Liver (tissue), 8 donors: ENCODE measurements at regions not wholly inside any gene's neighbourhood (a gene's known extent, or its start where the extent isn't known, plus 50 kb on each side); places are given as distances from the start of the nearest gene placed in this dataset.

Source experiments
- DNase-seq: peaks from one replicate; pipeline ENCODE4 v3.0.0-alpha.2; 2017; ENCODE audit warnings: low spot score
- H3K27ac ChIP-seq, 2 donors: one replicate each; pipeline ENCODE4 v1.7.0; 2013; ENCODE audit warnings: inconsistent platforms in 2 of 2, low read length in 2 of 2, control low read depth in 1 of 2, low read depth in 1 of 2, mild to moderate bottlenecking in 1 of 2
- H3K27me3 ChIP-seq, 4 donors: one replicate each; pipeline versions ENCODE4 v1.6.1 to v1.7.0; 2013; ENCODE audit warnings: low read length in 3 of 4, inconsistent platforms in 1 of 4, mild to moderate bottlenecking in 1 of 4, moderate library complexity in 1 of 4; ENCODE audit not compliant: control insufficient read depth in 4 of 4, insufficient read depth in 4 of 4
- H3K36me3 ChIP-seq, 4 donors: one replicate each; pipeline versions ENCODE4 v1.6.1 to v1.7.0; 2013; ENCODE audit warnings: low read length in 3 of 4, mild to moderate bottlenecking in 3 of 4, low read depth in 1 of 4, moderate library complexity in 1 of 4; ENCODE audit not compliant: control insufficient read depth in 4 of 4, insufficient read depth in 3 of 4
- H3K4me1 ChIP-seq, 4 donors: one replicate each; pipeline versions ENCODE4 v1.6.1 to v1.7.0; 2013; ENCODE audit warnings: low read length in 3 of 4, mild to moderate bottlenecking in 3 of 4, moderate library complexity in 1 of 4; ENCODE audit not compliant: control insufficient read depth in 4 of 4, insufficient read depth in 4 of 4
- H3K4me3 ChIP-seq, 3 donors: one replicate each; pipeline versions ENCODE4 v1.6.1 to v1.7.0; 2013; ENCODE audit warnings: low read length in 3 of 3, control low read depth in 1 of 3, low read depth in 1 of 3, mild to moderate bottlenecking in 1 of 3
- H3K9ac ChIP-seq, 2 donors: one replicate each; pipeline ENCODE4 v1.7.0; 2013; ENCODE audit warnings: low read length in 2 of 2, mild to moderate bottlenecking in 2 of 2, moderate library complexity in 2 of 2, control low read depth in 1 of 2, low read depth in 1 of 2
- H3K9me3 ChIP-seq, 4 donors: one replicate each; pipeline versions ENCODE4 v1.6.1 to v1.7.0; 2013; ENCODE audit warnings: low read length in 3 of 4; ENCODE audit not compliant: control insufficient read depth in 4 of 4
- EGR1 ChIP-seq, 2 donors: IDR thresholded peaks; 2 replicates each; pipeline ENCODE4 v1.6.1; 2016 to 2018; ENCODE audit warnings: antibody characterized with exemption in 2 of 2, low read depth in 2 of 2
- FOXA1 ChIP-seq: IDR thresholded peaks from 2 replicates; pipeline ENCODE4 v1.6.1; 2016; ENCODE audit warnings: antibody characterized with exemption
- FOXA2 ChIP-seq: IDR thresholded peaks from 2 replicates; pipeline ENCODE4 v1.6.1; 2016; ENCODE audit warnings: antibody characterized with exemption
- GABPA ChIP-seq, 2 donors: IDR thresholded peaks in 1 of 2; conservative IDR thresholded peaks in 1 of 2; 2 replicates each; pipeline ENCODE4 v1.6.1; 2016; ENCODE audit warnings: antibody characterized with exemption in 2 of 2, mild to moderate bottlenecking in 1 of 2, moderate library complexity in 1 of 2
- HNF4A ChIP-seq, 2 donors: conservative IDR thresholded peaks; 2 replicates each; pipeline ENCODE4 v1.6.1; 2016; ENCODE audit warnings: antibody characterized with exemption in 2 of 2, mild to moderate bottlenecking in 2 of 2
- HNF4G ChIP-seq: IDR thresholded peaks from 2 replicates; pipeline ENCODE4 v1.6.1; 2016; ENCODE audit warnings: antibody characterized with exemption
- JUND ChIP-seq, 2 donors: IDR thresholded peaks; 2 replicates each; pipeline ENCODE4 v1.6.1; 2016; ENCODE audit warnings: antibody characterized with exemption in 2 of 2
- NR2F2 ChIP-seq: IDR thresholded peaks from 2 replicates; pipeline ENCODE4 v1.6.1; 2016; ENCODE audit warnings: antibody characterized with exemption
- RAD21 ChIP-seq, 2 donors: IDR thresholded peaks; 2 replicates each; pipeline ENCODE4 v1.6.1; 2016; ENCODE audit warnings: antibody characterized with exemption in 2 of 2, mild to moderate bottlenecking in 2 of 2
- RXRA ChIP-seq, 2 donors: IDR thresholded peaks; 2 replicates each; pipeline ENCODE4 v1.6.1; 2017 to 2018; ENCODE audit warnings: antibody characterized with exemption in 2 of 2, mild to moderate bottlenecking in 1 of 2
- SP1 ChIP-seq: IDR thresholded peaks from 2 replicates; pipeline ENCODE4 v1.6.1; 2018; ENCODE audit warnings: antibody characterized with exemption, mild to moderate bottlenecking
- TAF1 ChIP-seq: conservative IDR thresholded peaks from 2 replicates; pipeline ENCODE4 v1.6.1; 2016; ENCODE audit warnings: antibody characterized with exemption, mild to moderate bottlenecking
- YY1 ChIP-seq: IDR thresholded peaks from 2 replicates; pipeline ENCODE4 v1.6.1; 2016; ENCODE audit warnings: antibody characterized with exemption, mild to moderate bottlenecking
- WGBS: extraction: QIAGEN DNeasy Blood & Tissue Kit; methylation state at CpG from one replicate; pipeline ENCODE4 v1.1.7; 2013; 5-methylcytosine and 5-hydroxymethylcytosine counted together
- TF ChIP-seq, protein P1 (sequence below): fragments of 150-350 bp; IDR thresholded peaks from 2 replicates; pipeline ENCODE4 v1.5.1; 2017; ENCODE audit warnings: improper control_type of control experiment, low read depth, low read length; ENCODE audit not compliant: missing input control
- TF ChIP-seq, protein P2 (sequence below): IDR thresholded peaks from 2 replicates; pipeline ENCODE4 v1.6.1; 2016; ENCODE audit warnings: antibody characterized with exemption
- TF ChIP-seq, protein P3 (sequence below): IDR thresholded peaks from 2 replicates; pipeline ENCODE4 v1.6.1; 2016; ENCODE audit warnings: antibody characterized with exemption
- TF ChIP-seq, protein P4 (sequence below): IDR thresholded peaks from 2 replicates; pipeline ENCODE4 v1.6.1; 2016; ENCODE audit warnings: antibody characterized with exemption
- TF ChIP-seq, protein P5 (sequence below): IDR thresholded peaks from 2 replicates; pipeline ENCODE4 v1.6.1; 2016; ENCODE audit warnings: antibody characterized with exemption, mild to moderate bottlenecking
- donor health status: healthy.
- donor health status: healthy.
- donor health status: healthy.
- donor health status: healthy.
- donor health status: healthy.

DNA sequence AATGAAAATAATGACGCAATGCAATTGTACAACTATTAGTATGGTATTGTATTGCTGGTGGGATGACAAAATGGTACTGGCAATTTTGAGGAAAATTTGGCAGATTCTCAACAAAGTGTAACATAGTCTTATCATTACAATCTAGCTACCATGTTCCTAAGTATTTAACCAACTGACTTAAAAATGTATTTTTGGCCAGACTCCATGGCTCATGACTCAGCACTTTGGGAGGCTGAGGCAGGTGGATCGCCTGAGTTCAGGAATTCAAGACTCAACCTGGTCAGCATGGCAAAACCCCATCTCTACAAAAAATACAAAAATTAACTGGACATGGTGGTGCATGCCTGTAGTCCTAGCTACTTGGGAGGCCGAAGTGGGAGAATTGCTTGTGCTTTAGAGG, 1409.5 kb downstream of the AACS start:
- no peaks in the 10 kb centered on the region for H3K27me3 ChIP-seq
- H3K4me1 ChIP-seq = no peaks in the 10 kb centered on the region
- WGBS = 94% methylated on average over 3 of the region's 3 CpGs
- H3K36me3 ChIP-seq = no peaks in the 10 kb centered on the region
- TF ChIP-seq YY1 = no peak
- TF ChIP-seq, protein P1, sequence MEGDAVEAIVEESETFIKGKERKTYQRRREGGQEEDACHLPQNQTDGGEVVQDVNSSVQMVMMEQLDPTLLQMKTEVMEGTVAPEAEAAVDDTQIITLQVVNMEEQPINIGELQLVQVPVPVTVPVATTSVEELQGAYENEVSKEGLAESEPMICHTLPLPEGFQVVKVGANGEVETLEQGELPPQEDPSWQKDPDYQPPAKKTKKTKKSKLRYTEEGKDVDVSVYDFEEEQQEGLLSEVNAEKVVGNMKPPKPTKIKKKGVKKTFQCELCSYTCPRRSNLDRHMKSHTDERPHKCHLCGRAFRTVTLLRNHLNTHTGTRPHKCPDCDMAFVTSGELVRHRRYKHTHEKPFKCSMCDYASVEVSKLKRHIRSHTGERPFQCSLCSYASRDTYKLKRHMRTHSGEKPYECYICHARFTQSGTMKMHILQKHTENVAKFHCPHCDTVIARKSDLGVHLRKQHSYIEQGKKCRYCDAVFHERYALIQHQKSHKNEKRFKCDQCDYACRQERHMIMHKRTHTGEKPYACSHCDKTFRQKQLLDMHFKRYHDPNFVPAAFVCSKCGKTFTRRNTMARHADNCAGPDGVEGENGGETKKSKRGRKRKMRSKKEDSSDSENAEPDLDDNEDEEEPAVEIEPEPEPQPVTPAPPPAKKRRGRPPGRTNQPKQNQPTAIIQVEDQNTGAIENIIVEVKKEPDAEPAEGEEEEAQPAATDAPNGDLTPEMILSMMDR = no peak
- no peak for TF ChIP-seq JUND (IDR thresholded peaks at IDR 0.05)
- no peak for TF ChIP-seq NR2F2
- TF ChIP-seq EGR1 (IDR thresholded peaks at IDR 0.05; ENCODE audit: low read depth in 2 of 2) = no peak
- TF ChIP-seq RXRA (IDR thresholded peaks at IDR 0.05) = no peak
- TF ChIP-seq HNF4G = no peak
- no peak overlapping the region for H3K4me3 ChIP-seq
- no peak for DNase-seq
- no peak overlapping the region for H3K9ac ChIP-seq
- no peak overlapping the region for H3K27ac ChIP-seq
- peaks cover 0 to 8% (median 0%) of the 10 kb centered on the region in 4 donors for H3K9me3 ChIP-seq

DNA sequence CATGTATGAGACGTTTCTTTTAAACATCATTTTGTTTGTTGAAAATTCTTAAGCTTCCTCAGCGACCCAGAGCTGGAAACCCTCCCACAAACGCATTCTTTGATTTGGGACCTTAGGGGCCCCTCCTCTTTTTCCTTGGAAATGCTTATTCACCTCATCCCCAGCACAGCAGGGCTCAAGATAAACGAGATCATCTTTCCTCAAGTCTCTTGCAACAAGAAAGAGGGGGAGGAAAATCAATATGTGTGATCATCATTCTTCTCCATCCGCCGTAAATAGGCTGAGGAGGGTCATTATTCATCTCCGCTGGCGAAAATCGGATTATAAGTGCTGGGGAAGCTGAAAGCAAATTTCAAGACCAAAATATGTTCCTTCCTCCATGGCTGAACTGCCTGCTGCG, 1415.2 kb downstream of the AACS start:
- DNase-seq = no peak
- H3K27ac ChIP-seq = no peak overlapping the region

More for the DNA sequence above, 1415.2 kb downstream of the AACS start:
- H3K4me3 ChIP-seq = no peak overlapping the region
- H3K9me3 ChIP-seq = peaks cover 0 to 6% (median 1%) of the 10 kb centered on the region in 4 donors
- no peak overlapping the region for H3K9ac ChIP-seq
- 58% methylated on average over 10 of the region's 10 CpGs for WGBS
- no peaks in the 10 kb centered on the region for H3K36me3 ChIP-seq
- no peaks in the 10 kb centered on the region for H3K27me3 ChIP-seq
- TF ChIP-seq, protein P2, sequence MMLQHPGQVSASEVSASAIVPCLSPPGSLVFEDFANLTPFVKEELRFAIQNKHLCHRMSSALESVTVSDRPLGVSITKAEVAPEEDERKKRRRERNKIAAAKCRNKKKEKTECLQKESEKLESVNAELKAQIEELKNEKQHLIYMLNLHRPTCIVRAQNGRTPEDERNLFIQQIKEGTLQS = no peak
- TF ChIP-seq HNF4A (conservative IDR thresholded peaks at IDR 0.05) (no peak), JUND (IDR thresholded peaks at IDR 0.05) (no peak), TAF1 (no peak), HNF4G (no peak), SP1 (no peak), RXRA (IDR thresholded peaks at IDR 0.05) (no peak), FOXA2 (no peak), YY1 (no peak), NR2F2 (no peak), GABPA (IDR thresholded peaks at IDR 0.05 in 1 of 2, conservative IDR thresholded peaks at IDR 0.05 in 1 of 2) (no peak), RAD21 (IDR thresholded peaks at IDR 0.05) (no peak), FOXA1 (no peak), EGR1 (IDR thresholded peaks at IDR 0.05; ENCODE audit: low read depth in 2 of 2) (no peak)
- TF ChIP-seq, protein P1 = no peak
- TF ChIP-seq, protein P3, sequence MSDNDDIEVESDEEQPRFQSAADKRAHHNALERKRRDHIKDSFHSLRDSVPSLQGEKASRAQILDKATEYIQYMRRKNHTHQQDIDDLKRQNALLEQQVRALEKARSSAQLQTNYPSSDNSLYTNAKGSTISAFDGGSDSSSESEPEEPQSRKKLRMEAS = no peak
- TF ChIP-seq, protein P4, sequence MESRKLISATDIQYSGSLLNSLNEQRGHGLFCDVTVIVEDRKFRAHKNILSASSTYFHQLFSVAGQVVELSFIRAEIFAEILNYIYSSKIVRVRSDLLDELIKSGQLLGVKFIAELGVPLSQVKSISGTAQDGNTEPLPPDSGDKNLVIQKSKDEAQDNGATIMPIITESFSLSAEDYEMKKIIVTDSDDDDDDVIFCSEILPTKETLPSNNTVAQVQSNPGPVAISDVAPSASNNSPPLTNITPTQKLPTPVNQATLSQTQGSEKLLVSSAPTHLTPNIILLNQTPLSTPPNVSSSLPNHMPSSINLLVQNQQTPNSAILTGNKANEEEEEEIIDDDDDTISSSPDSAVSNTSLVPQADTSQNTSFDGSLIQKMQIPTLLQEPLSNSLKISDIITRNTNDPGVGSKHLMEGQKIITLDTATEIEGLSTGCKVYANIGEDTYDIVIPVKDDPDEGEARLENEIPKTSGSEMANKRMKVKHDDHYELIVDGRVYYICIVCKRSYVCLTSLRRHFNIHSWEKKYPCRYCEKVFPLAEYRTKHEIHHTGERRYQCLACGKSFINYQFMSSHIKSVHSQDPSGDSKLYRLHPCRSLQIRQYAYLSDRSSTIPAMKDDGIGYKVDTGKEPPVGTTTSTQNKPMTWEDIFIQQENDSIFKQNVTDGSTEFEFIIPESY = no peak
- TF ChIP-seq, protein P5, sequence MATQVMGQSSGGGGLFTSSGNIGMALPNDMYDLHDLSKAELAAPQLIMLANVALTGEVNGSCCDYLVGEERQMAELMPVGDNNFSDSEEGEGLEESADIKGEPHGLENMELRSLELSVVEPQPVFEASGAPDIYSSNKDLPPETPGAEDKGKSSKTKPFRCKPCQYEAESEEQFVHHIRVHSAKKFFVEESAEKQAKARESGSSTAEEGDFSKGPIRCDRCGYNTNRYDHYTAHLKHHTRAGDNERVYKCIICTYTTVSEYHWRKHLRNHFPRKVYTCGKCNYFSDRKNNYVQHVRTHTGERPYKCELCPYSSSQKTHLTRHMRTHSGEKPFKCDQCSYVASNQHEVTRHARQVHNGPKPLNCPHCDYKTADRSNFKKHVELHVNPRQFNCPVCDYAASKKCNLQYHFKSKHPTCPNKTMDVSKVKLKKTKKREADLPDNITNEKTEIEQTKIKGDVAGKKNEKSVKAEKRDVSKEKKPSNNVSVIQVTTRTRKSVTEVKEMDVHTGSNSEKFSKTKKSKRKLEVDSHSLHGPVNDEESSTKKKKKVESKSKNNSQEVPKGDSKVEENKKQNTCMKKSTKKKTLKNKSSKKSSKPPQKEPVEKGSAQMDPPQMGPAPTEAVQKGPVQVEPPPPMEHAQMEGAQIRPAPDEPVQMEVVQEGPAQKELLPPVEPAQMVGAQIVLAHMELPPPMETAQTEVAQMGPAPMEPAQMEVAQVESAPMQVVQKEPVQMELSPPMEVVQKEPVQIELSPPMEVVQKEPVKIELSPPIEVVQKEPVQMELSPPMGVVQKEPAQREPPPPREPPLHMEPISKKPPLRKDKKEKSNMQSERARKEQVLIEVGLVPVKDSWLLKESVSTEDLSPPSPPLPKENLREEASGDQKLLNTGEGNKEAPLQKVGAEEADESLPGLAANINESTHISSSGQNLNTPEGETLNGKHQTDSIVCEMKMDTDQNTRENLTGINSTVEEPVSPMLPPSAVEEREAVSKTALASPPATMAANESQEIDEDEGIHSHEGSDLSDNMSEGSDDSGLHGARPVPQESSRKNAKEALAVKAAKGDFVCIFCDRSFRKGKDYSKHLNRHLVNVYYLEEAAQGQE = no peak
- no peaks in the 10 kb centered on the region for H3K4me1 ChIP-seq
